ENCODE measurements at regions not wholly inside any gene's neighbourhood (a gene's known extent, or its start where the extent isn't known, plus 50 kb on each side); places are given as distances from the start of the nearest gene placed in this dataset.
"Not testable (repeated sequence)": the region's sequence is repeated elsewhere in the genome, so short reads cannot be mapped to it uniquely, and the experiment has no call there.

DNA sequence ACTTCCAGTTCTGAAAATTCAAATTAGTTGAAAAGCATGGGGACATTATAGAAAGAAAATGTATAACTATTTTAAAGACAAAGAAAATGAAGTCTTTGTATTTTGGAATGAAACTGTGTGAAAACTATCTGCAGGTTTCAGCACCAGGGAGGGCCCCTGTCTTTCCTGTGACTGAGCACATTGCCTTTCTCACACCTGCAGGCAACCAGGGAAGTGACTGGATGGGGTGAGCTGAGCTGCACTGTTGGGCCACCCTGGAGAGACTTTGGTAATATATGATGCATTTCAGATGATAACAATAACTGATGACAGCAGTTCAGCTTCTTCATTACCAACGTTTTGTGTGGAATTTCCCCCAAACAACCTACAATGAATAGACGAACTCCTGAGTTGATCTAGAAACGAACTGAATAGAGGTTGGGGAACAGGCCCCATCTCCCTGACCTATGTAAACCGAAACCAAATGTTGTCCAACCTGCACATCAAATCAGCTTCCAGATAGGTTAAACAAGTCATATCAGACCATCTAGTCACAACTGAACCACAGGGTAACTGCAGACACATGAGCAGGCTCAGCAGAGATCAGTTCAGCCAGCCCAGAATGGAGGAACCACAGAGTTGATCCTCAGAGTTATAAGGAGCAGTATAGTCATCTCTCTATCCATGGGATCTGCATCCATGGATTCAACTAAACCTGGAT, 1402.2 kb downstream of the RPIA start:
- not testable (repeated sequence) for TF ChIP-seq EZH2 (IDR thresholded peaks at IDR 0.05); POLR2AphosphoS5 (IDR thresholded peaks at IDR 0.05; ENCODE audit: borderline replicate concordance, low read depth, low read length); FOXP2 (optimal IDR thresholded peaks at IDR 0.05; ENCODE audit: control extremely low read depth, extremely low read length, insufficient read depth)

All from SK-N-MC (cell line).